Panc1 (cell line): ENCODE measurements at regions not wholly inside any gene's neighbourhood (a gene's known extent, or its start where the extent isn't known, plus 50 kb on each side); places are given as distances from the start of the nearest gene placed in this dataset.

Experiments
- ATAC-seq: fragments of 200-7000 bp; cut with Tn5 transposase; 2 replicates; pipeline ENCODE4 v1.9.1; 2020; ENCODE audit warnings: mild to moderate bottlenecking, moderate library complexity
- BruUV-seq: library from RNA; stranded (reverse); fragments of 400-500 nt; replicated peaks from 2 replicates; lab custom pipeline; 2021; lab: Mats Ljungman, UMichigan
- CTCF ChIA-PET: fragments of 300-600 bp; sonication (Branson Sonifier 250); formaldehyde crosslinking; loops from one replicate; lab custom pipeline; 2022; ENCODE audit warnings: antibody characterized with exemption; lab: Charles Lee
- POLR2A ChIA-PET: fragments of 300-600 bp; sonication (Branson Sonifier 250); formaldehyde crosslinking; loops from one replicate; lab custom pipeline; 2022; ENCODE audit warnings: antibody characterized with exemption; lab: Charles Lee
- DNase-seq: peaks from one replicate; pipeline ENCODE4 v3.0.0-alpha.2; 2010; ENCODE audit warnings: low read depth, low spot score
- H3K27ac ChIP-seq: 2 replicates; pipeline ENCODE4 v1.5.1; 2011; ENCODE audit warnings: mild to moderate bottlenecking, low read length, inconsistent platforms
- H3K27me3 ChIP-seq: fragments of 200-500 bp; sonication (Bioruptor generic); 2 replicates; pipeline ENCODE4 v1.6.0; 2014; ENCODE audit warnings: low read length, inconsistent platforms; ENCODE audit not compliant: control insufficient read depth, insufficient read depth
- H3K36me3 ChIP-seq: fragments of 200-500 bp; sonication (Bioruptor generic); 2 replicates; pipeline ENCODE4 v1.5.1; 2014; ENCODE audit warnings: inconsistent platforms, mild to moderate bottlenecking, low read length, moderate library complexity; ENCODE audit not compliant: control insufficient read depth, insufficient read depth
- H3K4me1 ChIP-seq: 2 replicates; pipeline ENCODE4 v1.5.1; 2011; ENCODE audit warnings: inconsistent platforms, mild to moderate bottlenecking, low read length, moderate library complexity; ENCODE audit not compliant: control insufficient read depth, insufficient read depth
- H3K4me3 ChIP-seq, 2 experiments: 2 replicates each; pipeline ENCODE4 v1.5.1; 2011 to 2012; ENCODE audit warnings: low read depth in 2 of 2, low read length in 2 of 2, mild to moderate bottlenecking in 2 of 2, inconsistent platforms in 1 of 2, moderate library complexity in 1 of 2
- H3K9me3 ChIP-seq: fragments of 200-500 bp; sonication (Bioruptor generic); 2 replicates; pipeline ENCODE4 v1.5.1; 2014; ENCODE audit warnings: low read depth, mild to moderate bottlenecking, inconsistent platforms, low read length, moderate library complexity; ENCODE audit not compliant: control insufficient read depth, insufficient read depth
- POLR2AphosphoS5 ChIP-seq: IDR thresholded peaks from 2 replicates; pipeline ENCODE4 v1.6.1; 2012; ENCODE audit warnings: mild to moderate bottlenecking, low read depth, low read length, moderate library complexity
- in situ Hi-C: cut with HindIII; loops from 2 replicates; pipeline ENCODE4 v1.10.0; 2016; ENCODE audit warnings: low sequenced_read_pairs, low pct_unique_long_range_greater_than_20kb
- intact Hi-C: fragments of 100-400 bp; cut with micrococcal nuclease; formaldehyde crosslinking; loops from one replicate; pipeline ENCODE4 v1.10.0; 2022; ENCODE audit not compliant: unreplicated experiment
- TF ChIP-seq, protein P1 (sequence below), 2 experiments: IDR thresholded peaks; 2 replicates each; pipeline ENCODE4 v1.6.1; 2011 to 2012; ENCODE audit warnings: low read depth in 2 of 2, control low read depth in 1 of 2, low read length in 1 of 2, mild to moderate bottlenecking in 1 of 2, moderate library complexity in 1 of 2; ENCODE audit not compliant: insufficient read depth in 1 of 2
- TF ChIP-seq, protein P2 (sequence below): fragments of 450-650 bp; IDR thresholded peaks from 2 replicates; pipeline ENCODE4 v1.5.1; 2017; ENCODE audit warnings: mild to moderate bottlenecking

DNA sequence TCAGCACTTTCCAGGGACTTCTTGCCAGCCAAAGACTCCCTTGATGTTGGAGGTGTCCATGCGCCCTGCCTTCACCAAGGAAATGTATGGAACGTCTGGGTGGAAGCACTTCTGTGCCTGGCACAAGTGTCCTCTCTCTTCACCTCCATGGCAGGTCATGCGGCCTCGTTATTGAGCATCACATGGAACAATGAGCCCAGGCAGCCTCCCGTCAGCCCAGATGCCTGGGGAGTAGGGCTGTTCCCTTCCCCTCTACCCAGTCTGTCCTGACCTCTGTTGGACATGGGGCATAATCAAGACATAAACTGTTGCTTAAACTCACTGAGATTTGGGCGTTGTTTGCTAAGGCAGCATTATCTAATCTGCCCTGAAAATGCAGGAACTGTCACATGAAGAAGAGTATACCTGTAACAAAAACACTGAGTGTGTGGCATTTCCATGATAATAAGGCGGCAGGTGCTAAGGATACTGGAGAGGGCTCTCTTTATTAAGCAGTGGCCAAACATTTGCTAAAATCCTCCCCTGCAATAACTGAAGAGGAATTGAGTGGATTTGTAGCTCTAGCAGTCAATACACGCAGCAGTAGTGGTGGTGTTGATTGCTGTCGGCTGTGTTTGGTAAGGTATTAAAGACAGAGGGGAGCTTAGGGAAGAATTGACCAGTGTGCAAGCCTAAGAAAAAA is 338.2 kb upstream of the ATP10A start:
- in situ Hi-C loops (no loop called here), intact Hi-C loops (no loop called here)
- DNase-seq = no peak
- Histone ChIP-seq H3K27me3 (no peaks in the 10 kb centered on the region), H3K4me1 (no peaks in the 10 kb centered on the region), H3K9me3 (no peaks in the 10 kb centered on the region), H3K4me3 (no peak overlapping the region), H3K36me3 (no peaks in the 10 kb centered on the region), H3K27ac (no peak overlapping the region)
- TF ChIP-seq, protein P1, sequence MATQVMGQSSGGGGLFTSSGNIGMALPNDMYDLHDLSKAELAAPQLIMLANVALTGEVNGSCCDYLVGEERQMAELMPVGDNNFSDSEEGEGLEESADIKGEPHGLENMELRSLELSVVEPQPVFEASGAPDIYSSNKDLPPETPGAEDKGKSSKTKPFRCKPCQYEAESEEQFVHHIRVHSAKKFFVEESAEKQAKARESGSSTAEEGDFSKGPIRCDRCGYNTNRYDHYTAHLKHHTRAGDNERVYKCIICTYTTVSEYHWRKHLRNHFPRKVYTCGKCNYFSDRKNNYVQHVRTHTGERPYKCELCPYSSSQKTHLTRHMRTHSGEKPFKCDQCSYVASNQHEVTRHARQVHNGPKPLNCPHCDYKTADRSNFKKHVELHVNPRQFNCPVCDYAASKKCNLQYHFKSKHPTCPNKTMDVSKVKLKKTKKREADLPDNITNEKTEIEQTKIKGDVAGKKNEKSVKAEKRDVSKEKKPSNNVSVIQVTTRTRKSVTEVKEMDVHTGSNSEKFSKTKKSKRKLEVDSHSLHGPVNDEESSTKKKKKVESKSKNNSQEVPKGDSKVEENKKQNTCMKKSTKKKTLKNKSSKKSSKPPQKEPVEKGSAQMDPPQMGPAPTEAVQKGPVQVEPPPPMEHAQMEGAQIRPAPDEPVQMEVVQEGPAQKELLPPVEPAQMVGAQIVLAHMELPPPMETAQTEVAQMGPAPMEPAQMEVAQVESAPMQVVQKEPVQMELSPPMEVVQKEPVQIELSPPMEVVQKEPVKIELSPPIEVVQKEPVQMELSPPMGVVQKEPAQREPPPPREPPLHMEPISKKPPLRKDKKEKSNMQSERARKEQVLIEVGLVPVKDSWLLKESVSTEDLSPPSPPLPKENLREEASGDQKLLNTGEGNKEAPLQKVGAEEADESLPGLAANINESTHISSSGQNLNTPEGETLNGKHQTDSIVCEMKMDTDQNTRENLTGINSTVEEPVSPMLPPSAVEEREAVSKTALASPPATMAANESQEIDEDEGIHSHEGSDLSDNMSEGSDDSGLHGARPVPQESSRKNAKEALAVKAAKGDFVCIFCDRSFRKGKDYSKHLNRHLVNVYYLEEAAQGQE (IDR thresholded peaks at IDR 0.05; ENCODE audit: insufficient read depth in 1 of 2, low read depth in 2 of 2, low read length in 1 of 2) = no peak
- TF ChIP-seq, protein P2, sequence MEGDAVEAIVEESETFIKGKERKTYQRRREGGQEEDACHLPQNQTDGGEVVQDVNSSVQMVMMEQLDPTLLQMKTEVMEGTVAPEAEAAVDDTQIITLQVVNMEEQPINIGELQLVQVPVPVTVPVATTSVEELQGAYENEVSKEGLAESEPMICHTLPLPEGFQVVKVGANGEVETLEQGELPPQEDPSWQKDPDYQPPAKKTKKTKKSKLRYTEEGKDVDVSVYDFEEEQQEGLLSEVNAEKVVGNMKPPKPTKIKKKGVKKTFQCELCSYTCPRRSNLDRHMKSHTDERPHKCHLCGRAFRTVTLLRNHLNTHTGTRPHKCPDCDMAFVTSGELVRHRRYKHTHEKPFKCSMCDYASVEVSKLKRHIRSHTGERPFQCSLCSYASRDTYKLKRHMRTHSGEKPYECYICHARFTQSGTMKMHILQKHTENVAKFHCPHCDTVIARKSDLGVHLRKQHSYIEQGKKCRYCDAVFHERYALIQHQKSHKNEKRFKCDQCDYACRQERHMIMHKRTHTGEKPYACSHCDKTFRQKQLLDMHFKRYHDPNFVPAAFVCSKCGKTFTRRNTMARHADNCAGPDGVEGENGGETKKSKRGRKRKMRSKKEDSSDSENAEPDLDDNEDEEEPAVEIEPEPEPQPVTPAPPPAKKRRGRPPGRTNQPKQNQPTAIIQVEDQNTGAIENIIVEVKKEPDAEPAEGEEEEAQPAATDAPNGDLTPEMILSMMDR = no peak
- no TSS peak for BruUV-seq
- ATAC-seq = no peak
- CTCF ChIA-PET = no interaction called here
- POLR2A ChIA-PET = no interaction called here

DNA sequence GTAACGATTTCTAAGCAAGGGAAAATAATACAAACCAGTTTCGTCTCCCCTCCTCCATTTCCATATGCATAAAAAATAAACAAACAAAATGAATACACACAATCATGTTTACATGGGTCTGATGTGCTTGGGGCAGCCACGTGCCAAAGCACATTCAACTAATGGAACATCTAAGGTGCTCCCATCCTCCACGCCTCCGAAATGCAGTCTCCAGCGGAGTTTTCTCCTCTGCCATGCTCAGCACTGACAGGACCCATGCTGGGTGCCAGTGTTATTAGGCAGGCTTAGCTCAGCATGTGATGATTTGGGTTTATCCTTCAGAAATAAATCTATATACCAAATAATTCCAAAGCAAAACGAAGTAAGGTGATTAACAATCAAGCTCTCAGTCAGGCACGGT is 337.3 kb upstream of the ATP10A start:
- no peaks in the 10 kb centered on the region for H3K36me3 ChIP-seq
- DNase-seq = no peak
- no peak overlapping the region for H3K4me3 ChIP-seq
- H3K27me3 ChIP-seq = no peaks in the 10 kb centered on the region
- BruUV-seq = no TSS peak
- H3K4me1 ChIP-seq = no peaks in the 10 kb centered on the region
- in situ Hi-C loops = no loop called here
- TF ChIP-seq, protein P1 (IDR thresholded peaks at IDR 0.05; ENCODE audit: insufficient read depth in 1 of 2, low read depth in 2 of 2, low read length in 1 of 2) = no peak
- TF ChIP-seq POLR2AphosphoS5 = no peak
- no peak for ATAC-seq
- ChIA-PET CTCF (no interaction called here), POLR2A (no interaction called here)
- H3K9me3 ChIP-seq = no peaks in the 10 kb centered on the region
- H3K27ac ChIP-seq = no peak overlapping the region
- intact Hi-C loops = no loop called here
